Activated CD4-positive, alpha-beta memory T cell treated with anti-CD3 and anti-CD28 coated beads, Interleukin-2, amount 10 ng/mL, durations not matched to agents 7 days and 5 days (primary cell): ENCODE measurements at regions not wholly inside any gene's neighbourhood (a gene's known extent, or its start where the extent isn't known, plus 50 kb on each side); places are given as distances from the start of the nearest gene placed in this dataset.
"Not testable (repeated sequence)": the region's sequence is repeated elsewhere in the genome, so short reads cannot be mapped to it uniquely, and the experiment has no call there.

Experiments used
- CTCF ChIA-PET: fragments of 350-600 bp; sonication (Branson Sonifier 250); formaldehyde crosslinking; loops from one replicate; lab custom pipeline; 2021; ENCODE audit warnings: antibody characterized with exemption, inconsistent platforms; lab: Charles Lee
- POLR2A ChIA-PET: fragments of 350-600 bp; sonication (Branson Sonifier 250); formaldehyde crosslinking; loops from one replicate; lab custom pipeline; 2021; ENCODE audit warnings: antibody characterized with exemption; lab: Charles Lee
- DNase-seq: peaks from one replicate; pipeline ENCODE4 v3.0.0-alpha.2; 2020
- H3K27ac Mint-ChIP-seq: one replicate; pipeline ENCODE4 v1.8.0; 2021; ENCODE audit warnings: mild to moderate bottlenecking, mixed read lengths
- H3K27me3 Mint-ChIP-seq: one replicate; pipeline ENCODE4 v1.8.0; 2021; ENCODE audit warnings: mixed read lengths
- H3K36me3 Mint-ChIP-seq: one replicate; pipeline ENCODE4 v1.8.0; 2021; ENCODE audit warnings: low read depth, mixed read lengths
- H3K4me1 Mint-ChIP-seq: one replicate; pipeline ENCODE4 v1.8.0; 2021; ENCODE audit warnings: mixed read lengths
- H3K4me3 Mint-ChIP-seq: one replicate; pipeline ENCODE4 v1.8.0; 2021; ENCODE audit warnings: mild to moderate bottlenecking, mixed read lengths
- H3K9me3 Mint-ChIP-seq: one replicate; pipeline ENCODE4 v1.8.0; 2021; ENCODE audit warnings: mixed read lengths

DNA sequence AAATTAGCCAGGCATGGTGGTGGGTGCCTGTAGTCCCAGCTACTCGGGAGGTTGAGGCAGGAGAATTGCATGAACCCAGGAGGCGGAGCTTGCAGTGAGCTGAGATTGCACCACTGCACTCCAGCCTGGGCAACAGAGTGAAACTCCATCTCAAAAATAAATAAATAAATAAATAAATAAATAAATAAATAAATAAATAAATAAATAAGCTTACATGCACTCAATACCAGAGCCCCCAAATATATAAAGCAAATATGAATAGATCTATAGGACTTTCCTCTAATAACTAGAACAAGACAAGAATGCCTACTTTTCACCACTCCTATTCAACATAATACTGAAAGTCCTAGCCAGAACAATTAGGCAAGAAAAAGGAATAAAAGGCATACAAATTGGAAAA is 147.5 kb upstream of the SOX6 start:
- H3K9me3 Mint-ChIP-seq, H3K27me3 Mint-ChIP-seq, H3K4me1 Mint-ChIP-seq, DNase-seq, CTCF ChIA-PET, H3K36me3 Mint-ChIP-seq, POLR2A ChIA-PET, H3K4me3 Mint-ChIP-seq, H3K27ac Mint-ChIP-seq: not testable (repeated sequence)

DNA sequence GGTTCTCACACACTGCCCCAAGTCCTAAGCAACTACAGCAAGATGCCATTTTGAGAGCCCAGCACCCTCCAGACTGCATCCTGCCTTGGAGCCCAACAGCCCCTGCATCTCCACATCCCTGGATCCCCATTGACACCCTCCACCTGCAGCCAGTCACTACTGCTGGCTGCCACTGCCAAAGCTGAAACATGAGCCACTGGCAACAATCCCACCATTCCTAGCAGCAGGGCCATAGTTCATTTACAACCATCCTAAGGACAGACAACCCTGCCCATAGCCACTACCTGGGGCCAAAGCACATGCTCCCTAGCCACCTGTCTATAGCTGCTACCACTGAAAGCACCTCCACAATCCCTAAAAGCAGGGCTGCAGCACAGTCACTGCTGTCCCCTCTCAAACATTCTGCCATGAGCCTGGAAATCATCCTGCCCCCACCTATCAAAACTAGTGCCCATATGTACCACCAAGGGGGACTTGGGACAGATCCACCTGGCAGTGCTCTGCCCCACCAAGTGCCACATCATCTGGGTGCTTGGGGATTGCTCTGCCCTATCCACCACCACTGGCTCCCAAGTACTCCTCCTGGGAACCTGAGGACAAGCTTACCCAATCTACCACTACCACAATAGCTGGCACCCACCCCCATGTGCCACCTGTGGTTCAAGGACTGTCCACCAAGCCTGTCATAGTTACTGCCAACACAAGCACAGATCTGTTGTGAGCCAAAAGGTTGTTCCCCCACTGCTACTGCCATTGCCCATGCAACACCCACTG is 138.8 kb upstream of the SOX6 start:
- peaks cover 9% of the 10 kb centered on the region for H3K9me3 Mint-ChIP-seq
- H3K4me1 Mint-ChIP-seq: no peaks in the 10 kb centered on the region
- ChIA-PET POLR2A (no interaction called here), CTCF (no interaction called here)
- no peak overlapping the region for H3K4me3 Mint-ChIP-seq
- no peaks in the 10 kb centered on the region for H3K27me3 Mint-ChIP-seq
- DNase-seq: no peak
- H3K27ac Mint-ChIP-seq: no peak overlapping the region
- H3K36me3 Mint-ChIP-seq: no peaks in the 10 kb centered on the region

DNA sequence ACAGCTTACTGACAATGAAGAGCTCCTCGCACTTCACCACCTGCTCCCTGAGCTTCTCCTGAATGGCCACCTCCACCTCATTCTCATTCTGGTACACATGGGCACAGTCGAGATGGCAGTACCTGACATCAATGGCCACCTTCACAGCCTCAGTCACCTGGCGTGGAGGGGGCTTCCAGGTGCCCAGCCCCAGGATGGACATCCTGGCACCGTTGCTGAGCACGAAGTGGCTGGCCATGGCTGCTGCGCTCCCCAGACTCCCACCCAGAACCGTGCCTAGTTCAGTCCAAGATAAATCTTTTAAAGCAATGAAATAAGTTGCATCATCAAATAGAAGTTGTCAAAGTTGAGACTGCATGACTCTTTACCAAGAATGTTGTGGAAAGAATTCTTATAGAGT is 128.1 kb upstream of the SOX6 start:
- H3K4me1 Mint-ChIP-seq: no peaks in the 10 kb centered on the region
- H3K36me3 Mint-ChIP-seq: no peaks in the 10 kb centered on the region
- no peak for DNase-seq
- no peaks in the 10 kb centered on the region for H3K9me3 Mint-ChIP-seq
- H3K27me3 Mint-ChIP-seq: no peaks in the 10 kb centered on the region
- POLR2A ChIA-PET: no interaction called here
- CTCF ChIA-PET: no interaction called here
- no peak overlapping the region for H3K27ac Mint-ChIP-seq
- H3K4me3 Mint-ChIP-seq: no peak overlapping the region

DNA sequence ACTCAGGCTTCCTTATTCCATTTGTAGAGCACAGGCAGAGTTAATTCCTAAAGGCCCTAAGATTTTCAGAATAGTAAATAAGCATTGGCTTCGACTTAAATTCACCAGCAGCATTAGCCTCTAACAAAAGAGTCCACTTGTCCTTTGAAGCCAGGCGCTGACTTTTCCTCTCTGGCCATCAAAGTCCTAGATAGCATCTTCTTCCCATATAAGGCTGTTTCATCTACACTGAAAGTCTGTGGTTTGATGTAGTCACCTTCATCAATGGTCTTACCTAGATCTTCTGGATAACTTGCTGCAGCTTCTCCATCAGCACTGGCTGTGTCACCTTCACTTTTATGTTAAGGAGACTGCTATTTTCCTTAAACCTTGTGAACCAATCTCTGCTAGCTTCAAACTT is 118.3 kb upstream of the SOX6 start:
- no peak for DNase-seq
- Mint-ChIP-seq H3K4me3 (no peak overlapping the region), H3K36me3 (no peaks in the 10 kb centered on the region), H3K4me1 (no peaks in the 10 kb centered on the region), H3K27me3 (no peaks in the 10 kb centered on the region), H3K9me3 (no peaks in the 10 kb centered on the region), H3K27ac (no peak overlapping the region)
- ChIA-PET POLR2A (no interaction called here), CTCF (no interaction called here)

DNA sequence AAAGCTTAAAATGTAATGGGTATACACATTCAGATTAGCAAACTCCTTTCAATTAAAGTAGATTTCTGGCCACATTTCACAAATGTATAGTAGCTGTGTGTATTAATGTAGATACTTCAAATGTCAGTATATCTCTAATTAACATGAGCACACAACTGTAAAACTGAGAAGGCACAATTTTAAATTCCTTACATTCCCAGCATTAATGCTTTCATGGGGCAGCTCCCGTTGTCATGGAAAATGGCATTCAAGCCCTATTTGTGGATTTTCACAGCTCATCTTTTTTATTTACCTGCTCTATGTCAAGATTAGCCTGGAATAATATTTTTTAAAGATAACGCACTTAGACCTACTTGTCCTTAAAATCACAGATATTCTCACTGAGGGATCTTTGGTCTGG is 113.6 kb upstream of the SOX6 start:
- Mint-ChIP-seq H3K36me3 (no peaks in the 10 kb centered on the region), H3K9me3 (peaks cover 5% of the 10 kb centered on the region), H3K27me3 (no peaks in the 10 kb centered on the region), H3K4me3 (no peak overlapping the region), H3K4me1 (no peaks in the 10 kb centered on the region), H3K27ac (no peak overlapping the region)
- ChIA-PET CTCF (no interaction called here), POLR2A (no interaction called here)
- DNase-seq: no peak

DNA sequence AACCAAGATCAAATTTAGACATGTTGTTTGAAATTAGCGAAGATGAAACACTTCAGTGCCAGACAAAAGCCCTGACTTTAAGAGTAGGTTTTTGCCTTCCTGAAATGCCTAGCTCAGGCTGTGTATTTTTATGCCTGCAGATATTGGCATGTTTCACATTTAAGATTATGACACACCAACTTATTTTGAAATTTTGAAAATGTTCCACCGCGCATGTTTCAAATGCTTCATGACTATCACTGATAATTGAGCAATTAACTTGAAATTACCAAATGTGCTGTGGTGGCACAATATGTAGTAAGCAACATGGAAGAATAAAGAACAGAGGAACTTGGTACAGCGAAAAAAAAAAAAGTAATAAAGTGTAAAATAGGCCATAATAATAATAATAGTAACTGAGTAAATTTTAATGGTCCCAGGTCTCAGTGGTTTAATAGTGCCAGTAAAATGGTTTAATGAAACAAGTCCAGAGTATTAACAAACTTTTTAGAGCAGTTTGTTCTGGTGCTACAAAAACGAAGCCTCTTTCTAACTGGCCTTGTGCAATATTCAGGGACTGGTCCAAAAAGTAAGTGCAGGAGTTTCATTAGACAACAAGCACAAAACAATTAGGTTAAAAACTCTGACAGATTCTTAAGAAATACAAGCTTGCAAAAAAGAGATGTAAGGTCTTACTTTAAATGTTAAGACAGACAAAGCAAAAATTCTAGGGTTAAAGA is 112.5 kb upstream of the SOX6 start:
- POLR2A ChIA-PET: no interaction called here
- Mint-ChIP-seq H3K4me3 (no peak overlapping the region), H3K4me1 (no peaks in the 10 kb centered on the region), H3K27ac (no peak overlapping the region), H3K36me3 (no peaks in the 10 kb centered on the region), H3K9me3 (peaks cover 5% of the 10 kb centered on the region), H3K27me3 (no peaks in the 10 kb centered on the region)
- no peak for DNase-seq
- CTCF ChIA-PET: no interaction called here

DNA sequence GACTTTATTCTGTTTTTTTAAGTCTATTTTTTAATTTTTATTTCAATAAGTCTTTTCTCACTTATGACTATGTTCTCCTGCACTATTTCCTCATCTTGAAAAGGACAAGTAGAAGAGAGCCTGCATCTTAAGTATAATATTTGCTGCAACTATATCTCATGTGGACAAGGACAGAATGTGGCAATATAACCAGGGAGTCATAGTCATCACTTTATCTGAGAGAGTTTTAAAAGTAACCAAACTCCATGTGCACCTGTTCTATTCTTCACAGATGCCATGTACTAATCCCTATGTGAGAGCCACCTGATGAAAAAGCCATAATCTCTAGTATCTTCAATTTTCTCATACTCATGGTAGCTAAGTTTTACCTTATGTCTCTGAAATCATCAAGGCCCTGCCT is 104.2 kb upstream of the SOX6 start:
- Mint-ChIP-seq H3K27ac (no peak overlapping the region), H3K27me3 (no peaks in the 10 kb centered on the region), H3K9me3 (no peaks in the 10 kb centered on the region), H3K4me3 (no peak overlapping the region), H3K4me1 (no peaks in the 10 kb centered on the region), H3K36me3 (no peaks in the 10 kb centered on the region)
- ChIA-PET CTCF (no interaction called here), POLR2A (no interaction called here)
- DNase-seq: no peak

DNA sequence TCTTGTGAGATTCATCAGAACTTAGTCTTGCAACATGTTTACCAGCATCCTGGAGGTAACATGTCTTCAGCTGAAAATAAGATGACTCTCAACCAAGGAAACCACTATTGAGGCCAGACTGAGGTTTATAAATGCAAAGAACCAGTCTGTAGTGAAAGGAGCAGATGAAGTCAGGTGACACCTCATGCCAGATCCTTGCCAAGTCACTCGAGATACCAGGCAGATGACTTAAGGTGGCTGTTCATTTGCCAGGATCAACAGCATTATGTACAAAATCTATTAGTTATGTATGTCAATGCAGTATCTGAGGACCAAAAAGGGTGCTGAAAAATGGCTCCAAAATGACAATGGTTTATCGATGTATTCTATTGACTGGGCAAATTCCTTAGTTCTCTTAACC is 100.0 kb upstream of the SOX6 start:
- DNase-seq: no peak
- H3K27ac Mint-ChIP-seq: no peak overlapping the region
- H3K4me3 Mint-ChIP-seq: no peak overlapping the region
- no peaks in the 10 kb centered on the region for H3K27me3 Mint-ChIP-seq
- POLR2A ChIA-PET: no interaction called here
- H3K9me3 Mint-ChIP-seq: no peaks in the 10 kb centered on the region
- no peaks in the 10 kb centered on the region for H3K4me1 Mint-ChIP-seq
- CTCF ChIA-PET: no interaction called here
- no peaks in the 10 kb centered on the region for H3K36me3 Mint-ChIP-seq

DNA sequence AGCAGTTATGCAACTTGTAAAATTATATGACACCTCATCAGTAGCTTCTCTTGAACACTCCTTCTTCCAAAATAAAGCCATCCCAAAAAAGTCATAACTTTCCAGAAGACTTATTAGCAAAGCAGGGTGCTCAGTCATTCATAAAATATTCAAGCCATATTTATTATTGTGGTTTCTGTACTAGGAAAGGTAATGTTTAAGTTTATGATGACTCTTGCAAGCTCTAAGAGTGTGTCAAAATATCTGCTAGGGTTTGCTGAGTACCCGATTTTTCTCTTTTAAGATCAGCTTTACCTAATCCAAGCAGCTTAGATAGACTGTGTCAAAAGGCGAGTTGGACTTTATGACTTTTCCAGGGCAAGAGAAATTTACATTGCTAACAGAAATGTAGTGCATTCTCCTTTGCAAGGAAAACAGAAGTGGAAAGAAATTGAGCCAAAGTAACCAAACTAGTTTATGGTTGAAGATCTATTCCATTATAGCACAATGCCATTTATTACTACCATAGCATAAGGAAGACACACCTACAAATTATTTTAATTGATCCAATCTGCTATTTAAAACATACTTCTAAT is 98.0 kb upstream of the SOX6 start:
- Mint-ChIP-seq H3K27me3 (no peaks in the 10 kb centered on the region), H3K27ac (no peak overlapping the region), H3K9me3 (no peaks in the 10 kb centered on the region), H3K4me3 (no peak overlapping the region), H3K36me3 (no peaks in the 10 kb centered on the region), H3K4me1 (no peaks in the 10 kb centered on the region)
- no peak for DNase-seq
- CTCF ChIA-PET: no interaction called here
- POLR2A ChIA-PET: no interaction called here

DNA sequence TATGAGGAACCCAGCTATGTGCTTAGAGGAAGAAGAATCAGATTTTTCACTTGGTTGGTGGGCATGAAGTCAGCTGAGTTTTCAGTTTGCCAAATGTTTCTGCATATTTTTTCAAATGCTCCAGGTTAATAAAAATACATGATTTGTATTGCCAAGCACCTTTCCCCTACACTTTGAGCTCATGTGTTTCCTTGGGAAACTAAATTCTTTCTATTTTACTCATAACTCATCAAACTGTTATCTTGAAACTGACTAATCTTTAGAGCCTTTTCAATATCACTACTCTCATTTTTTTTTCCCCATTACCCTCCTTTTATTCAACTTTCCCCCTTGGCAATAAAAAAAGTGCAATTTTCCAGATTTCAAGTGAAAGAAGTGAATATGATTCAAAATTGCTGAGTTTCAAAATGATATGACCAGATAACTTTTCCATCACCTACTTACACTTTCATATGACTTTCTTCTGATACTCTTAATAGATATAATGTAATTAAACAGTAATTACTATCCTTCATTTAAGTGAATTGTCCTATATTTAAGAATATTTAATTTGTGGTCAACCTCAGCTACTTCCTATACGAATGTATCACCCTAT is 91.9 kb upstream of the SOX6 start:
- POLR2A ChIA-PET: no interaction called here
- no peaks in the 10 kb centered on the region for H3K36me3 Mint-ChIP-seq
- CTCF ChIA-PET: no interaction called here
- H3K9me3 Mint-ChIP-seq: no peaks in the 10 kb centered on the region
- H3K27me3 Mint-ChIP-seq: no peaks in the 10 kb centered on the region
- H3K4me1 Mint-ChIP-seq: no peaks in the 10 kb centered on the region
- H3K27ac Mint-ChIP-seq: no peak overlapping the region
- DNase-seq: no peak
- no peak overlapping the region for H3K4me3 Mint-ChIP-seq

DNA sequence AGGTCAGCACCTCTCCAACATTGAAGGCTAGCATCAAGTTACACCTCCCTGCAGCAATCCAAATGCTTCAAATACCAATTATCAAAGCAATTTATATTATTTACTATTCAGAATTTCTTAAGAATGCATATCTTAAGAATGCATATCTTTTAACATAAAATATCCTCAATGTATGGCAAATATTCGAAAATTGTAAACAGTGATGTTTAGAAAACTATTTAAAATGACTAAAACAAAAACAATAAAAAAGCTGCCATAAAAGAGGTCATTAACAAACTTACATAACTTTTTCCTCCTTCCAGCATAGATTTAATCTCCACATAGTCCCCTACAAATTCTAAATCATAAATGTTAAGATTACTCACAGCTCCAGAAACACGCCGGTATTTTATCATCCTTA is 85.1 kb upstream of the SOX6 start:
- H3K9me3 Mint-ChIP-seq: no peaks in the 10 kb centered on the region

DNA sequence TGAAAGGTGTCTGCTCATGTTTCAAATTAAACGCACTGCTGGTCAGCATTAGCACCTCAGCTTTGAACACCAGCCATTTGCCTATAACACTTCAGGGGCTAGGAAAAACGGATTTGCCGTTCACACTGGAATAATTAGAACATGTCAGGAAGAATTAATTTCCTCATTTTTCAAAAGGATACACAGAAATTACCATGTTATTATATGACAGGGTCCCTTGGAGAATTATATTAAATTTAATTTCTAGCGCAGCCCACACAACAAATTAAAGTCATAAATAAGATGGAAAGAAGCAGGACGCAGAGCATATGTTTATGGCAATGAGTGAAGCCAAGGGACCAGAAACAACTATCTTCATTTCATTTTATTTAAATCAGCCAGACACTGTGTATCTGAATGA is 83.8 kb upstream of the SOX6 start:
- Mint-ChIP-seq H3K27me3 (no peaks in the 10 kb centered on the region), H3K9me3 (peaks cover 3% of the 10 kb centered on the region), H3K36me3 (no peaks in the 10 kb centered on the region), H3K4me3 (no peak overlapping the region), H3K4me1 (no peaks in the 10 kb centered on the region), H3K27ac (no peak overlapping the region)
- no peak for DNase-seq
- ChIA-PET POLR2A (no interaction called here), CTCF (no interaction called here)

More for the DNA sequence above, 85.1 kb upstream of the SOX6 start:
- POLR2A ChIA-PET: no interaction called here
- Mint-ChIP-seq H3K27me3 (no peaks in the 10 kb centered on the region), H3K4me3 (no peak overlapping the region), H3K4me1 (no peaks in the 10 kb centered on the region), H3K36me3 (no peaks in the 10 kb centered on the region), H3K27ac (no peak overlapping the region)
- no peak for DNase-seq
- CTCF ChIA-PET: no interaction called here

DNA sequence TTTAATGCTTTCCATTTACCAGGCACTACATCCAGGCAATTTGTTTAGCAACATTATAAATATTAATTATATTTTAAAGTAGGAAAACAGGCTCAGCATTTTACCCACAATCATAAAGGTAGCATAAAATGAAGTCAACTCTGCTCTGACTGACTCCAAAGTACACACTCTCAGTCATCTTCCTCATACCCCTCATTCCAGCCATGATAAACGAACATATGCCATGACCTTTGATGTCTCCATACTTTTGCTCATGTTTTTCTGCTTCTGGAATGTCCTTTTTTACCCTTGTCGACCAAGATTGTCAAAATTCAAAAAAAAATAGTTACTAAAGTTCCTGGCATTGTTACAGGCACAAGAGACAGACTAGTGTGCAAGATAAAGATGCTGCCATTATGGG is 77.7 kb upstream of the SOX6 start:
- H3K27ac Mint-ChIP-seq: no peak overlapping the region
- H3K27me3 Mint-ChIP-seq: no peaks in the 10 kb centered on the region

More for the DNA sequence above, 77.7 kb upstream of the SOX6 start:
- no peak for DNase-seq
- Mint-ChIP-seq H3K9me3 (peaks cover 10% of the 10 kb centered on the region), H3K4me1 (no peaks in the 10 kb centered on the region), H3K36me3 (no peaks in the 10 kb centered on the region), H3K4me3 (no peak overlapping the region)
- ChIA-PET CTCF (no interaction called here), POLR2A (no interaction called here)
